GM19023 (cell line): ENCODE measurements at regions not wholly inside any gene's neighbourhood (a gene's known extent, or its start where the extent isn't known, plus 50 kb on each side); places are given as distances from the start of the nearest gene placed in this dataset.

Experiments
- ATAC-seq: cut with Tn5 transposase; IDR thresholded peaks from one replicate; pipeline ENCODE4 v1.9.1; 2021; ENCODE audit warnings: mild to moderate bottlenecking, moderate library complexity; ENCODE audit not compliant: unreplicated experiment

- no peak for ATAC-seq
Observed at GRCh38 chr7:24178811-24179570, 105.0 kb upstream of the NPY start.

GRCh38 chr7:24191362-24191761 is 92.6 kb upstream of the NPY start:
- ATAC-seq: no peak

- ATAC-seq: no peak
Observed at GRCh38 chr7:24192053-24192452, 91.9 kb upstream of the NPY start.

GRCh38 chr7:24192691-24193090 is 91.3 kb upstream of the NPY start:
- ATAC-seq: no peak

GRCh38 chr7:24197852-24198251 is 86.1 kb upstream of the NPY start:
- no peak for ATAC-seq

DNA sequence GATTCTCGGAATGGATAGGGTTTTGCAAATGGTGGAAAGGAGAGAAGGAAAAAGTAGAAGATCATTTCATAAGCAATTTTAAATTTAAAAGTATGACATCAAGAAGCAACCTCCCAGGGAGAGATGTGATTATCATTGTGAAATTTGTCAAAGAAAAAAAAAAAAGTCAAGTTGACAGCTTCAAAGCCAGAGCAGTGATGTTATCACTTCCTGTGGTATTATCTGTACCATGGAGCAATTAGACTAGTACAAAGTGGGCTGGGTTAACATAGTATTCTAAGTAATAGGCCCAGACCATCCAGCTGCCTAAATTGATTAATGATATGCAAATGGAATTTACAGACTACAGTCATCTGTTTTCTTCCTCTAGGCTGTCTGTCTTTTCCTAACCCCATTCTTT is 84.0 kb upstream of the NPY start:
- no peak for ATAC-seq

- no peak for ATAC-seq
Observed at GRCh38 chr7:24200407-24200966, 83.5 kb upstream of the NPY start.

GRCh38 chr7:24201226-24201625 is 82.8 kb upstream of the NPY start:
- ATAC-seq: no peak

DNA sequence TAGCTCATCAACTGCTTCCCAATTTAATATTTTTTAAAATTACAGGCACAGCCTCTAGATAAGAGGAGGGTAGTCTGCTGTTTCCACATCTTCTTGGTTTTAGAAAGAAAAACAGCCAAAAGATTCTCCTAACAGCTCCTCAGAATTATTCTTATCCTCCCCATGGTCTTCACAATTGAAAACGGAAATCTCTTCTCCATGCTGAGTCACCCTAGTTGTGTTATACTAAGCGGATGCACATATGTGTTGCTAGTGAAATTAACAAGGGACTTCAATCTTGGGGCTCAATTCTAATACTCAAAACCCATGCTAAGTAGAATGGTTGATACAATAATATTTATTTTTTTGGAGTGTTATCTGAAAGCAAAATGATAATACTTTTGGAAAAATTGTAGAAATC is 71.9 kb upstream of the NPY start:
- ATAC-seq: no peak

GRCh38 chr7:24213311-24213710 is 70.7 kb upstream of the NPY start:
- no peak for ATAC-seq

- no peak for ATAC-seq
Observed at GRCh38 chr7:24214670-24215069, 69.3 kb upstream of the NPY start.

GRCh38 chr7:24216576-24217125 is 67.3 kb upstream of the NPY start:
- no peak for ATAC-seq

DNA sequence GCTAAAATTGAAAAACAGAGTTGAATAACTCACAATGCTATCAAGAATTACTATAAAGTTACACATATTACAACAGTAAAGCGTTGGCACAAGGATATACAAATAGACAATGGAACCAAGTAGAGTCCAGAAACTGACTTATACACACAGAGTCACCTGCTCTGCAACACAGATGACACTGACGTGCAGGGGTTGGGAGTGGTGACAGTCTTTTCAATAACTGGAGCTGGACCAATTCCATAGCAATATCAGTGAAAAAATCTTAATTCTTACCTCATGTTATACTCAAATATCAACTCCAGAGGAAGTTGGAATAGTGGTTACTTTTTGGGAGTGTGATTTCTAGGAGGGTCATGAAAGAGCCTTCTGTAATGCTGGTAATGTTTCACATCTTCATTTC is 62.5 kb upstream of the NPY start:
- no peak for ATAC-seq

DNA sequence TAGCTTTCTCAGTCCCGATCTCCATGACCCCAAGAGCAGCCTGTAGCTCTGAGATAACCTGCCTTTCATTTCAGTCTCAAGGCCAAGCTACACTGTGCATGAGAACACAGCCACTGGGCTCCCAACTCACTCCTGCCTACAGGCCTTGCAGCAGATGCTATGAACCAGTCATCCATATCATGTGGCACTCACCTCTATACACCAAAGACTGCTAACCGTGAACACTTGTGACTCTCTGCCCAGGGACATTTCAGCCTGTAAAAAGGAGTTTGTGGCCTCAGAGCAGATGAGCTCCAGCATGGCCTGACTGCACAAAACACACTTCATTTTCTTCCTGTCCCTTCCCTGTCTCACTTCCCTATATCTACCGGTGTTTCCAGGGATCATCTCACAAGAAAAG is 56.9 kb upstream of the NPY start:
- peak; percentile 35 for ATAC-seq

DNA sequence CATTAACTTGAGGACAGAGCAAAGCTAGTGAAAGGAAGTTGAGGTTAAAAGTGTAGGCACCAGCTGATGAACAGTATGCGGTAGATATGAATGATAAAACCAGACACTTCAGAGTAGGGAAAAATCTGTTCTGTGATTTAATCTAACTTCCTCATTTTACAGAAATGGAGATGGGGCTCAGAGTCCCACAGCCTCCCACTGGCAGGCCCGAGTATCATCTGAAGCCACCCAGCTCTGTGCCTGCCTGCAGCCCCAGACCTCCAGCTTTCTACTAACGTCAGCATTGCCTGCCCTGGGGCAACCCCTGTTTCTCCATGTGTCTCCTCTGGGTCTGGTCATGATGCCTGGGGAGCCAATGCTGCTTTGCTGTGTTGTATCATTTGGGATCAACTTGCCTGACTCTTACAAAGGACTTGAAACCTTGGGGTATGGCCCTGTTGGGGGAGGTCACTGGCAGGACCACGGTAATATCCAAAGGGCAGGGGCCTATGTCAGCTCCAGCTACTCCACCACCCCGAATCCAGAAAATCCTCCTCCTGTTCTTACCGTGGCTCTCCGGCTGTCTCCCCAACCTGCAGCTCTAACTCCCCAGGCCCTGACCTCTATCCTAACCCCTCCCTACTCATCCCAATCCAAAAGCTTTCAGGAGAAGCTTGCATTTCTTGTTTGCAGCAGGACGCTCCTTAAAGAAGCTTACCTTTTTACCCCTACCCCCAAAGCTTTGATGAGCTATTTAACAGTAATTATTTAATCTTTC is 56.2 kb upstream of the NPY start:
- peak; percentile 83 for ATAC-seq

- no peak for ATAC-seq
Observed at GRCh38 chr7:24229481-24230226, 54.3 kb upstream of the NPY start.

- no peak for ATAC-seq
Observed at GRCh38 chr7:24231493-24231892, 52.5 kb upstream of the NPY start.

DNA sequence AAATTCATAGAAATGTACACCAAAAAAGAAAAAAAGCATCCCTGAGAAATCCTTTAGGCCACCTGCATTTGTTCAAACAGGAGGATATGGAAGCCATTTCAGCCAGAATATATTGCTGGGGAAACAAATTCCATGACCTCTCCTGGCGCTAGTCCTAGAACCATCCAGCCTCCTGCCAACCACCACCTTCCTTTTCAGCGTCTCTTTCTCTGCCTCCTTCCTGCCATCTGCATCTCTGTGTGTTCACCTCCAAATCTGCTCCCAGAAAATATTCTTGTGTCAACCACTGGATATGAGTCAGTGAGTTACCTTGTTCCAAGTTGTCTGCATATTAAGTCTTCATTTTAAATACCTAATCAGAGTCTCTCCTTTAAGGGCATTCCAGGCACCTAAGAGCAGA is 50.6 kb upstream of the NPY start:
- ATAC-seq: no peak
